Muscle of back (tissue), 3 donors: ENCODE measurements at regions not wholly inside any gene's neighbourhood (a gene's known extent, or its start where the extent isn't known, plus 50 kb on each side); places are given as distances from the start of the nearest gene placed in this dataset.
"Not testable (repeated sequence)": the region's sequence is repeated elsewhere in the genome, so short reads cannot be mapped to it uniquely, and the experiment has no call there.

ENCODE experiments used
- DNase-seq, 3 donors: peaks; one replicate each; pipeline versions ENCODE4 v3.0.0 to v3.0.0-alpha.2; 2013

DNA sequence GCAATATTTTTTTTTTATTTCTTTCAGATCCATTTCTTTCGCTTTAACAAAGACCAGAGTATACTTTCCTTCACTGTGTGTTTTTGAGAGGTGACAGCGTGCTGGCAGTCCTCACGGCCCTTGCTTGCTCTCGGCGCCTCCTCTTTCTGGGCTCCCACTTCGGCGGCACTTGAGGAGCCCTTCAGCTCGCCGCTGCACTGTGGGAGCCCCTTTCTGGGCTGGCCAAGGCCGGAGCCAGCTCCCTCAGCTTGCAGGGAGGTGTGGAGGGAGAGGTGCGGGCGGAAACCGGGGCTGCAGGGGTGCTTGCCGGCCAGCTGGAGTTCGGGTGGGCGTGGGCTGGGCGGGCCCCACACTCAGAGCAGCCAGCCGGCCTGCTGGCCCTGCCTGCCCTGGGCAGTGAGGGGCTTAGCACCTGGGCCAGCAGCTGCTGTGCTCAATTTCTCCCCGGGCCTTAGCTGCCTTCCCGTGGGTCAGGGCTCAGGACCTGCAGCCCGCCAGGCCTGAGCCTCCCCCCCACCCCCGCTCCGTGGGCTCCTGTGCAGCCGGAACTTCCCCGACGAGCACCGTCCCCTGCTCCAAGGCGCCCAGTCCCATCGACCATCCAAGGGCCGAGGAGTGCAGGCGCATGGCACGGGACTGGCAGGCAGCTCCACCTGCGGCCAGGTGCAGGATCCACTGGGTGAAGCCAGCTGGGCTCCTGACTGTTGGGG lies 1490.6 kb downstream of the OTOL1 start:
- DNase-seq, result not testable (repeated sequence)

DNA sequence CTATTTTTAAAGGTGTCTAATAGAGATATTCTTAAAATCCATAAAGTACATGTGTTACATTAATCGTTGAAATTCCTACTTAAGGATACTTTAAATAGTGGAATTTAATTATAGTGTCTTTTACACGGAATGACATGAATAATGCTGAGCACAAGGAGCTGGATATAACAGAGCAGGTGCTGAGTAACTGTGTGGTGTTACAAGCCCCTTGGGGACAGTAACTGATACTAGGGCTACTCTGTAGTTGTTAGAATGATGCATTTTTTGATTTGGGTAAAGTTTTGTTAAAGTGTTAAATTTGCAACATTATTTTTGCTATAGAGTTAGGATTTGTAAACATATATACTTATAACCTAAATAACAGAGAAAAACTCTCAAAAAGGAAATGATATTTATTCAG lies 1496.1 kb downstream of the OTOL1 start:
- DNase-seq, result no peak

DNA sequence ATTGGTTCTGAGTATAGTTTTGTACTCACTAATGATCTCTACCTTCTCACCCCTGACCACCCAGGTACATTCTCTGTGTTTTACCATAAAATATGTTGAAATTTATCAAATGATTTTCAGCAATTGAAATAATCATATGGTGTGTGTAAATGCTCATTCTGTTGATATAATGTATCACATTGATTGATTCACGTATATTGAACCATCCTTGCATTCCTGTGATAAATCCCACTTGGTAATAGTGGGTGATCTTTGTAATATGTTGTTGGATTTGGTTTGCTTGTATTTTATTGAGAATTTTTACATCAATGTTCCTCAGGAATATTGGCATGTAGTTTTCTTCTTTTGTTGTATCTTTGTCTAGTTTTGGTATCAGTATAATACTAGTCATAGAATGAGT lies 1497.6 kb downstream of the OTOL1 start:
- no peak for DNase-seq

DNA sequence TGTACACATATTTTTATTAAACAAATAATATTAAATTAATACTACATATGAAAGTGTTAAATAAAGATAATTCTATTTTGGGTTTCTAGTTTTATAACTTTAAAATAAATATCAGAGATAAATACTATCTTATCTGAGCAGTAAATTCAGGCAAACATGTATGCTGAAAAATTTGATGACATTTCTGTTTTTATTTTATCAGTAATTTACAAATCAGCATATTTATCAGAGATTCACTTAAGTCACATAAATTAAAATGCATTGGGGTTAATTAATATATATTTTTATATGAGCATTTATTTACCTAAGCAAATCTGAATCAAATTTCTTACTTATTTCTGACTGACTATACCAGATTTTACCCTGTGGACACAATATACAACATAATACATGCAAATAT lies 1499.8 kb downstream of the OTOL1 start:
- DNase-seq, result no peak

DNA sequence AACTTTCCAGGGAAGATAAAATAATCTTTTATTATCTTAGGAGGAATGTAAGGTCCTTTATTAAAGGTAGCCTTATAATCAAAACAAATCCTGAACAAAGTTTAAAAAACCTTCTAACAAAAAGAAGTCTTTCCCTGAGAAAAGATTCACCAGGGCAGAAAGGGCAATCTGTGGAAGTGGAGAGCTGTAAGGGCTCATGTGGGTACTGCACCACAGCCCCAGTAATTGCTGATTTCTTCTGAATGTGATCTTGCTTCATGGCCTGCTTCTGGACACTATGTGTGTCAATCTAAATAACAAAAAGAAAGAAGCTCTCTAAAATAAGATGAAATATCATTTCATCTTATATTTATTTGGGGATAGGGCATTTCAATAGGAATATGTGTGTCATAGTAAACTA lies 1501.6 kb downstream of the OTOL1 start:
- DNase-seq, result no peak

DNA sequence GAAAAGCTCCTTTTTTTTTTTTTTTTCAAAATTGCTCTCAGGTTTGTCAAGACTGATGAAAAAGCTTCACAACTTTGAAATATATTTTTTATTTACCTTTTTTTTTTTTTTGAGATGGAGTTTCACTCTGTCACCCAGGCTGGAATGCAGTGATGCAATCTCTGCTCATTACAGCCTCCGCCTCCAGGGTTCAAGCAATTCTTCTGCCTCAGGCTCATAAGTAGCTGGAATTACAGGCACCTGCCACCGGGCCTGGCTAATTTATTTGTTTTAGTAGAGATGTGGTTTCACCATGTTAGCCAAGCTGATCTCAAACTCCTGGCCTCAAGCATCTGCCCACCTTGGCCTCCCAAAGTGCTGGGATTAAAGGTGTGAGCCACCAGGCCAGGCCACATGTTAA lies 1515.0 kb downstream of the OTOL1 start:
- no peak for DNase-seq

DNA sequence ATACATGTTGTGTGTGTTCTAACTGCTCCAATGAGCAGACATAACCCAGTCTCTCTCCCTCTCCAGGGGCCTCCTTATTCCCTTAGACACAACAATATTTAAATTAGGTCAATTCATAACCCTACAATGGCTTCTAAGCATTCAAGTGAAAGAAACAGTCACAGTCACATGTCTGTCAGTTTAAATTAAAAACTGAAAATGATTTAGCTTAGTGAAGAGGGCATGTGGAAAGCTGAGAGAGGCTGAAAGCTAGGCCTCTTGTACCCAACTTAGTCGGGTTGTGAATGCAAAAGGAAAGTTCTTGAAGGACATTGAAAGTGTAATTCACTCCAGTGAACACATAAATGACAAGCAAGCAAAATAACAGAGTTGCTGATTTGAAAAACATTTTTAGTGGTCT lies 1519.6 kb downstream of the OTOL1 start:
- DNase-seq, result no peak

DNA sequence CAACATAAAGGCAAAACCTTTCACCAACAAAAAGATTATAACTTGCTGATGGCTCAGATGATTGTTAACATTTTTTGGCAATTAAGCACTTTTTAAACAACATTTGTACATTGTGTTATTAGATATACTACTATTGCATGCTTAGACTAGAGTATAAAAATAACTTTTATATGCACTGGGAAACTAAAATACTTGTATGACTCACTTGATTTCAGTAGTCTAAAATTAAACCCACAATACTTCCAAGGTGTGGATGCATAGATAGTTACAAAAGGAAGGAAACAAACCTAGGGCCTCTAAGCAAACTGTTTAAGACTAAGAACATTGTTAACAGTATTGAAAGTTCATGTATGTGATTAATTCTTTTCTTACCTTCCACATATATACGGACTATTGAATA lies 1521.5 kb downstream of the OTOL1 start:
- DNase-seq, result no peak

DNA sequence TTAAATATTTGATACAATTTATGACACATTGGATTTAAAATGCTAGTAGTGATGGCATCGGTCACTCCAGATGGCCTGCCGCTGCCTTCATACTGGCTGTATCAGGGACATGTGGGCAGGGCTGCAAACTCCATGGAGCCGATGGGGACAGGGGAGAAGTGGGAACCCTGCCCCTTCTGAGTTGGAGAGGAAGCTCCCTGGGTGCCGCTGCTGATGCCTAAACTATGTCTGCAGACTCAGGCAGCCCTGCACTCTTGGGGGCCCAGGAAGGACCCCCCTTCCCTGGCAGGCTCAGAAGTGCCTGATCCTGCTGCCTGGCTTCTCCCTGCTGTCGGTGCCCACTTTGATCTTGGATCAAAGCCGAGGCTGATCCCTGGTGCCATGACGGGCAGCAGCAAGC lies 1522.1 kb downstream of the OTOL1 start:
- no peak for DNase-seq

DNA sequence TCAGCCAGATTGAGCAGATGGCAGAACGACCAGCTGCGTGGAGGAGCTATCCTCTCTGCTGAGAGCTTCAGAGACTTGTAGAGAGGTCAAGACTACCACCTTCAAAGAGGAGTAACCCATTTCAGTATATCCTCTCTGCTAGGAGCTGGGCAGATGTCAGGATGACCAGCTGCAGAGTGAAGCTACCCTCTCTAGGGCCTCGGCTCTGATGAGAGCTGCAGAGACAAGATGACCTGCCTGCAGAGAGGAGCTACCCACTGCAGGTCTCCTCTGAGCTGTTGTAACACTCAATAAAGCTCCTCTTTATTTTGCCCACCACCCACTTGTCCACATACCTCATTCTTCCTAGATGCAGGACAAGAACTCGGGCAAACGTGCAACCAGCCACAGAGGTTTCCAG lies 1522.7 kb downstream of the OTOL1 start:
- no peak for DNase-seq

DNA sequence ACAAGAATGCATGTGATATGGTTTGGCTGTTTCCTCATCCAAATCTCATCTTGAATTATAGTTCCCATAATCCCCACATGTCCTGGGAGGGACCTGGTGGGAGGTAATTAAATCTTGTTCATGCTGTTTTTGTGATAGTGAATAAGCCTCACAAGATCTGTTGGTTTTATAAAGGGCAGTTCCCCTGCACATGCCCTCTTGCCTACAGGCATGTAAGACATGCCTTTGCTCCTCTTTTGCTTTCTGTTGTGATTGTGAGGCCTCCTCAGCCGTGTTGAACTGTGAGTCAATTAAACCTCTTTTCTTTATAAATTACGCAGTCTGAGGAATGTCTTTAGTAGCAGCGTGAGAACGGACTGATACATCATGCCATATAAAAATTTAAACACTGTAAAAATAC lies 1537.0 kb downstream of the OTOL1 start:
- no peak for DNase-seq

DNA sequence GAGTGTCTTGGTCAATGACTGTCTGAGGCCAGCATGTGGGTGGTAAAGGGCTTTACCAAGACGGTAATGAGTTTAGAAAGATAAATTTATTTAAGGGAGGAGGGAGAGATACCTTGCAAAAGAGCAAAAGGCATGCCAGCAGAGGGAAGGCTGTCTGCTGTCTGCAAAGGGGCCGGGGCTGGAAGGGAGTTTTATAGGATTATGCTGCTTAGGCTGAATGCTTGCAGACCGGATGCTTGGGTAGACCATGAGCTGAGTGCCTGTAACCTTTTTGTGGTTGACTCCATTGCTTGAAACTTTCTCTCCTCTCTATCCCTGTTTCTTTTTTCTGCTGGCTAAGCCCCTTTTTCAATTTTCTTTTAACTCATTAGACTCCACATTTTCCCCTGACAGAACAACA lies 1543.0 kb downstream of the OTOL1 start:
- no peak for DNase-seq

DNA sequence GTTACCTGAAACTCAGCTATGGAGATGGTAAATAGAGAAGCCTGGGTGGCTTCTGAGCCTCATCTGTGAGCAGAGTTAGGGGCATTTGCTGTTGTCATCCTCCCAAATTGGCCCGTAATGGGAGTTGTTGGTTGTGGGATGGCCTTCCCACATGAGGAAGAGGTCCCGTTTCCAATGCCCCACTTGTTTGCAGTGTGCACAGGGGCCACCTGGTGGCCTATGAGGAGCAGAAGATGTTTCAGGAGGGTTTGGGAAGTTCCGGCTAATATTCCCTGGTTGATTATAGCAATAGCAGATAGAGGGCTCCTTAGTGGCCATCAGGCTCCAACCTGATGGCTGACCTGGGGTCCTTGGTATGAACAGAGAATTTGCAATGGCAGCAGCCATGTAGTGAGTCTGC lies 1546.5 kb downstream of the OTOL1 start:
- no peak for DNase-seq

DNA sequence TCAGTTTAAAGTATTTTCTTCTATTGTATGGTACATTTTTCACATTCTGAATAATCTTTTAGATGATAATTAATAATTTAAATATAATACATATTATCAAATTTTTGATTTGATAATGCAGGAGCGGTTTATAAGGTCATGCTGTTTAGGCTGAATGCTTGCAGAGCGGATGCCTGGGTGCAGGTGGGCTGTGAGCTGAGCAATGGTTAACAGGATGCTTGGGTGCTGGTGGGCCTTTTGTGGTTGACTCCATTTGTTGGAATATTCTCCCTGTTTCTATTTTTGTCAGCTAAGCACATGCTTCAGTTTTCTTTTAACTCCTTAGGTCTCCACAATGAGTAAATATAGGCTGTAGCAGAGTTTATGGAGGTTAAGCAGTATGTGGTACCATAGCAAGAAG lies 1549.3 kb downstream of the OTOL1 start:
- DNase-seq, result no peak

DNA sequence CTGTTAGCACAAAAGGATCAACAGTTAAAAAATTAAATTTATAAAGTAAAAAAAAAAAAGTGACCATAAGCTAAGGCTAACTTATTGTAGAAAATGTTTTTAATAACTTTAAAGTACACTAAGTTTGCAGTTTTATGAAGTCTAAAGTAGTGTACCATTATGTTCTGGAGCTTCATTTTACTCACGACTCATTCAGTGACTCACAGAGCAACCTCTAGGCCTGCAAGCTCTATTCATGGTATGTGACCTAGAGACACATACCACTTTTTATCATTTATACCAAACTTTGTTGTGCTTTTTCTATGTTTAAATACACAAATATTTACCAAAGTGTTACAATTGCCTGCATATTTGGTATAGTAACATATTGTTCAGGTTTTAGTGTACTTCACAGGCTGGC lies 1552.3 kb downstream of the OTOL1 start:
- no peak for DNase-seq

DNA sequence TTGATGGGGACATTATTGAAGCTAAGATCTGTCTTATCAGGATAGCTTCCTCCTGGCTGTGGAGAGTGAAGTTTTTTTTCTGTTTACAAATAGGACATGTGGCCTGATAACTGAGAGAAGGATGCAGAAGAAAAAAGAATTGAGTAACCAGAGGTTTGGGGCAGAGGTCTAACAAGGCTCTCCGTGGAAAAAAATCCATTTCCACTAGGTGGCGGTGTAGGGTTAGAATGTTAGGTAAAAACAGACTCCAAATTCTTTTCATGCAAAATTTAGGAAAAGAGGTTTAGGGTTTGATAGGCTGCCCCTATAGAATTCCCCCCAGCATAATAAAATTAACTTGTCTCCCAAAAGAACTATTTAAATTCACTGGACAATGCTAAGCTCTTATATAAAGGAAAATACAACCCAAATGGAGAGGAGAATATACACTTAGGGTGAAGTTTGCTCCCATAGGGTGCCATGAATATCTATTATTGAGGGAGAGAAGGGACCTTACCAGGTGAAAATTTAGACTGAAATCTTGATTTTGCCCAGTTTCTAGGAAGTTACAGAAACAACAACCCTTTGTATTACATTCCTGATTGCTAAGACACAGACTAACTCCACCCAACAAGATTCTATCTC lies 1560.4 kb downstream of the OTOL1 start:
- DNase-seq, result peak; percentile 5 to 25 (median 10)

DNA sequence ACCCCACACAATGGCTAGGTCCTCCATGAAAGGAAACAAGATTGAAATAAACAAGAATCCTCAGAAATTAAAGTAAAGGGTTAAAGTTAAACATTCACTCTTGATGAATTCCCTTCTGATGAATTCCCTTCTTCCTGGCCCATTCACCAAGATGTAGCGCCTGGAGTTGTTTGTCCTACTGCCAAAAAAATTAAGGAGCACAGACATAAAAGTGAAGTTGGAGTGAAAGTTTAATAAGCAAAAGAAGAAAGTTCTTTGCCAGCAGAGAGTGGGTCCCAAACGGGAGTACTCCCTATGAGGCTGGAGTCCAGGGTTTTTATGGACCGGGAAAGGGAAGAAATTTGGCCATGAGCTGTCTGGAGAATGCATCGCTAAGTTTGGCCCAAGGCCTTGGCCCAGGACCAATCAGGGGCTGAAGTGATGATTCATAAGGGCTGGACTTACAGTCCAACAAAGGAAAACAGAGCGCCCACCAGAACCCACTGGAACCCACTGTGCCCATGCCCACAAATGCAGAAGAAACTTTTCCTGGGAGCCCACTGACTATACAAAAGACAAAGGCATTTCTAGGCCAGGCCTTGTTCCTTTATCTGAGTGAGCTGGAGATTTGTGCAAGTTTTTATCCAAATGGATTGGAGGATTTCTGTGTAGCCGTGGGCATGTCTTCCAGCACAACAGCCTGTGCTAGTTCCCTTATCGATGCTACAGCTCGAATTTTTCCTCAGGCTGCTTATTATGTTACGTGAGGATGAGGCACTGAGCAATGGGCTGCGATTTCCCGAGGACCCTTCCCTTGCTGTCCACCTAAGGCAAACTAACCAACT lies 1561.6 kb downstream of the OTOL1 start:
- peak in 2 of 3 donors; percentile 10 to 45 for DNase-seq

DNA sequence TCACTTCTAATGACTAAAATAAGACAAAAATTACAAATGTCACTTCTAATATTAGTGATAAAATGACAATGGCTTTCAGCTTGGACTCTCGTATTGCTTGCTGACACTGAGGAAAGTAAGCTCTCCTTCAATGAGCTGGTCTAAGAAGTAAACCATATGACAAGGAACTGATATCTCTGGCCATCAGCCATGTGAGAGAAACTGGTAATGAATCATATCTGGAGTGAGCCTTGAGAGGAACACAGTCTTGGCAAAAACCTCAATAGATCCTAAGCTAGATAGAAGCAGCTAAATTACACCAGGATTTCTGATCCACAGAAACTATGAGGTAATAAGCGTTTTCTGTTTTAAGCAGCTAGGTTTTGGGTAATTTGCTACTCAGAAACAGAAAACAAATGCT lies 1575.1 kb downstream of the OTOL1 start:
- peak in 1 of 3 donors; percentile 7 for DNase-seq
